GM20000 (cell line): ENCODE measurements at regions not wholly inside any gene's neighbourhood (a gene's known extent, or its start where the extent isn't known, plus 50 kb on each side); places are given as distances from the start of the nearest gene placed in this dataset.

Experiments
- DNase-seq: peaks from one replicate; pipeline ENCODE4 v3.0.0; 2012; ENCODE audit warnings: low spot score
- CTCF ChIP-seq: IDR thresholded peaks from 2 replicates; pipeline ENCODE4 v1.5.1; 2012; ENCODE audit warnings: mild to moderate bottlenecking, control low read depth; ENCODE audit errors: extremely low read depth, missing control alignments

- TF ChIP-seq CTCF, result no peak
- no peak for DNase-seq
Observed at GRCh38 chr2:12652723-12653122, 64.0 kb upstream of the TRIB2 start.

GRCh38 chr2:12657560-12657959 lies 59.2 kb upstream of the TRIB2 start:
- no peak for TF ChIP-seq CTCF
- no peak for DNase-seq

- no peak for TF ChIP-seq CTCF
- no peak for DNase-seq
Observed at GRCh38 chr2:12658310-12658945, 58.3 kb upstream of the TRIB2 start.

GRCh38 chr2:12661489-12661888 lies 55.2 kb upstream of the TRIB2 start:
- no peak for DNase-seq
- no peak for TF ChIP-seq CTCF

GRCh38 chr2:12663306-12664037 lies 53.3 kb upstream of the TRIB2 start:
- TF ChIP-seq CTCF, result no peak

GRCh38 chr2:12665334-12665733 lies 51.4 kb upstream of the TRIB2 start:
- no peak for TF ChIP-seq CTCF
- DNase-seq, result no peak

More at GRCh38 chr2:12663306-12664037, 53.3 kb upstream of the TRIB2 start:
- DNase-seq, result no peak

- no peak for DNase-seq
- TF ChIP-seq CTCF, result no peak
Observed at GRCh38 chr2:12666445-12666844, 50.3 kb upstream of the TRIB2 start.
